Loucy (cell line): ENCODE measurements at regions not wholly inside any gene's neighbourhood (a gene's known extent, or its start where the extent isn't known, plus 50 kb on each side); places are given as distances from the start of the nearest gene placed in this dataset.

ENCODE experiments used
- H2AFZ ChIP-seq: fragments of 200-600 bp; sonication (generic); 2 replicates; pipeline ENCODE4 v1.6.0; 2016; ENCODE audit warnings: antibody characterized with exemption, mild to moderate bottlenecking, low read length, moderate library complexity
- H3F3A ChIP-seq: fragments of 200-600 bp; 2 replicates; pipeline ENCODE4 v1.6.0; 2016; ENCODE audit warnings: antibody characterized with exemption, low read depth, mild to moderate bottlenecking
- H3K27me3 ChIP-seq: fragments of 200-600 bp; sonication (generic); 2 replicates; pipeline ENCODE4 v1.6.1; 2014; ENCODE audit warnings: low read length, mild to moderate bottlenecking; ENCODE audit not compliant: insufficient read depth, poor library complexity, severe bottlenecking
- H3K36me3 ChIP-seq: fragments of 200-600 bp; sonication (generic); 2 replicates; pipeline ENCODE4 v1.6.1; 2016; ENCODE audit warnings: low read length; ENCODE audit not compliant: insufficient read depth
- H3K4me1 ChIP-seq: fragments of 200-600 bp; sonication (generic); 2 replicates; pipeline ENCODE4 v1.5.1; 2014; ENCODE audit warnings: low read length, mild to moderate bottlenecking; ENCODE audit not compliant: insufficient read depth, poor library complexity, severe bottlenecking
- H3K4me2 ChIP-seq: fragments of 200-600 bp; sonication (generic); 2 replicates; pipeline ENCODE4 v1.6.0; 2014; ENCODE audit warnings: antibody characterized with exemption, low read length, low read depth, mild to moderate bottlenecking; ENCODE audit not compliant: poor library complexity, severe bottlenecking
- H3K4me3 ChIP-seq: fragments of 200-600 bp; sonication (generic); 2 replicates; pipeline ENCODE4 v1.5.1; 2014; ENCODE audit warnings: low read length, mild to moderate bottlenecking, mixed read lengths; ENCODE audit not compliant: poor library complexity, severe bottlenecking
- H3K79me2 ChIP-seq: fragments of 200-600 bp; sonication (generic); 2 replicates; pipeline ENCODE4 v1.6.1; 2014; ENCODE audit warnings: low read length; ENCODE audit not compliant: insufficient read depth
- H3K9ac ChIP-seq: fragments of 200-600 bp; sonication (generic); 2 replicates; pipeline ENCODE4 v1.6.0; 2014; ENCODE audit warnings: mild to moderate bottlenecking, low read depth, low read length, moderate library complexity; ENCODE audit not compliant: poor library complexity, severe bottlenecking
- H3K9me2 ChIP-seq: fragments of 200-600 bp; sonication (generic); replicated peaks from 2 replicates; pipeline ENCODE4 v1.6.1; 2016; ENCODE audit warnings: low read depth, low read length, mixed read lengths
- H3K9me3 ChIP-seq: fragments of 200-600 bp; sonication (generic); 2 replicates; pipeline ENCODE4 v1.6.1; 2014; ENCODE audit warnings: mild to moderate bottlenecking, antibody characterized with exemption, low read length, low read depth; ENCODE audit not compliant: insufficient read depth
- H4K20me1 ChIP-seq: fragments of 200-600 bp; sonication (generic); 2 replicates; pipeline ENCODE4 v1.6.0; 2014; ENCODE audit warnings: antibody characterized with exemption, low read length, mild to moderate bottlenecking; ENCODE audit not compliant: insufficient read depth, poor library complexity, severe bottlenecking
- EZH2phosphoT487 ChIP-seq: fragments of 200-600 bp; IDR thresholded peaks from 2 replicates; pipeline ENCODE4 v1.6.1; 2018; ENCODE audit warnings: antibody characterized with exemption, mild to moderate bottlenecking, moderate library complexity, borderline replicate concordance
- TF ChIP-seq, protein P1 (sequence below): fragments of 200-600 bp; sonication (generic); conservative IDR thresholded peaks from 2 replicates; pipeline ENCODE4 v1.5.1; 2014; ENCODE audit warnings: mild to moderate bottlenecking, antibody characterized with exemption, low read length

DNA sequence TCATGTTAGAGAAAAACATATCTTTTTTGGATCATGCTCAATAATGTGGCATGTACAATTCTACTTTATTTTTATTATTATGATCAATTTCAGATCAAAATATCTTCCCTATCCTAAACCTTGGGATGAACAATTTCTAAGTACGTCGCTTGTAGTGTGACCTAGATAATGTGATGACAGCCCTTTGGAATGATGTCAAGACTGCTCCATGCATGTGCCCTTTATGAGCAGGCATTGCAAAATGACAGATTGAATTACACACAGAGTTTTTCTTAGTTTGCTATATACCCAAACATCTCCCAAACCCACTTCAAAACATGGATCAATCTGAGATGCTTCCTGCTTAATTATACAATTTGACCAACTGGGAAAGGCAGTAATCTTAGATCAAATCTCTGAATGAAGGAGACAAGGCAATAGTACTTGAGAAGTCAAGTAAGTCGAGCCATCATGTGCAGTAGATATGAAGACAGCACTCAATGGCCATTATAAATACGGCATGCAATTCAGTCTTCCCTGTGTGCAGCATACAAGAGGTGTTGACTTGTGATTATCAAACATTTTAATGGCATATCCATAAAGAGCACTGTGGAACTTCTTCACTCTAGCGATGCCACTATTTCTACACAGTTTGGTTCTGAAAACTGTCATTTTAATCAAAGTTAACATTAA lies 294.8 kb downstream of the RNF144B start:
- Histone ChIP-seq H3K9ac (no peak overlapping the region), H3K4me1 (no peaks in the 10 kb centered on the region), H3K9me3 (no peaks in the 10 kb centered on the region), H4K20me1 (no peaks in the 10 kb centered on the region), H3K36me3 (no peaks in the 10 kb centered on the region), H3F3A (no peaks in the 10 kb centered on the region), H2AFZ (no peak overlapping the region), H3K9me2 (no peaks in the 10 kb centered on the region), H3K27me3 (no peaks in the 10 kb centered on the region), H3K4me3 (no peak overlapping the region), H3K4me2 (no peak overlapping the region), H3K79me2 (no peaks in the 10 kb centered on the region)
- TF ChIP-seq EZH2phosphoT487: no peak
- TF ChIP-seq, protein P1, sequence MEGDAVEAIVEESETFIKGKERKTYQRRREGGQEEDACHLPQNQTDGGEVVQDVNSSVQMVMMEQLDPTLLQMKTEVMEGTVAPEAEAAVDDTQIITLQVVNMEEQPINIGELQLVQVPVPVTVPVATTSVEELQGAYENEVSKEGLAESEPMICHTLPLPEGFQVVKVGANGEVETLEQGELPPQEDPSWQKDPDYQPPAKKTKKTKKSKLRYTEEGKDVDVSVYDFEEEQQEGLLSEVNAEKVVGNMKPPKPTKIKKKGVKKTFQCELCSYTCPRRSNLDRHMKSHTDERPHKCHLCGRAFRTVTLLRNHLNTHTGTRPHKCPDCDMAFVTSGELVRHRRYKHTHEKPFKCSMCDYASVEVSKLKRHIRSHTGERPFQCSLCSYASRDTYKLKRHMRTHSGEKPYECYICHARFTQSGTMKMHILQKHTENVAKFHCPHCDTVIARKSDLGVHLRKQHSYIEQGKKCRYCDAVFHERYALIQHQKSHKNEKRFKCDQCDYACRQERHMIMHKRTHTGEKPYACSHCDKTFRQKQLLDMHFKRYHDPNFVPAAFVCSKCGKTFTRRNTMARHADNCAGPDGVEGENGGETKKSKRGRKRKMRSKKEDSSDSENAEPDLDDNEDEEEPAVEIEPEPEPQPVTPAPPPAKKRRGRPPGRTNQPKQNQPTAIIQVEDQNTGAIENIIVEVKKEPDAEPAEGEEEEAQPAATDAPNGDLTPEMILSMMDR: no peak

DNA sequence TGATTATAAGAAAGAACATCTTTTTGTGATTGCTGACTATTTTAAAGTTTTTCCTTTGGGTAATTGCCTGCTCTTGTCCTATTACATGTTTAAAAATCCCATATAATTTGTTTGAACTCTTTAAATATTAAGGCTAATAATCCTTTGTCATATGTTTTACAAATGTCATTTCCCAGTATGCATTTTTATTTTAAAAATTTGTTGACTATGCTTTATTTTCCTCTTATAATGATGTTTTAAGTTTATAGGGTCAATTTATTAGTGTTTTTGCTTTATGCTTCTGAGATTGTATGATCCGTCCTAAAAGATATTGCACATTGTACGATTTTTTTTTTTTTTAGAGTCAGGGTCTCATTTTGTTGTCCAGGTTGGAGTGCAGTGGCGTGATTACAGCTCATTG lies 297.2 kb downstream of the RNF144B start:
- Histone ChIP-seq H3F3A (no peaks in the 10 kb centered on the region), H3K36me3 (no peaks in the 10 kb centered on the region), H4K20me1 (no peaks in the 10 kb centered on the region), H2AFZ (no peak overlapping the region), H3K4me2 (no peak overlapping the region), H3K4me3 (no peak overlapping the region), H3K9ac (no peak overlapping the region), H3K9me2 (no peaks in the 10 kb centered on the region), H3K9me3 (no peaks in the 10 kb centered on the region), H3K27me3 (no peaks in the 10 kb centered on the region), H3K4me1 (no peaks in the 10 kb centered on the region), H3K79me2 (no peaks in the 10 kb centered on the region)
- TF ChIP-seq, protein P1: no peak
- TF ChIP-seq EZH2phosphoT487: no peak

DNA sequence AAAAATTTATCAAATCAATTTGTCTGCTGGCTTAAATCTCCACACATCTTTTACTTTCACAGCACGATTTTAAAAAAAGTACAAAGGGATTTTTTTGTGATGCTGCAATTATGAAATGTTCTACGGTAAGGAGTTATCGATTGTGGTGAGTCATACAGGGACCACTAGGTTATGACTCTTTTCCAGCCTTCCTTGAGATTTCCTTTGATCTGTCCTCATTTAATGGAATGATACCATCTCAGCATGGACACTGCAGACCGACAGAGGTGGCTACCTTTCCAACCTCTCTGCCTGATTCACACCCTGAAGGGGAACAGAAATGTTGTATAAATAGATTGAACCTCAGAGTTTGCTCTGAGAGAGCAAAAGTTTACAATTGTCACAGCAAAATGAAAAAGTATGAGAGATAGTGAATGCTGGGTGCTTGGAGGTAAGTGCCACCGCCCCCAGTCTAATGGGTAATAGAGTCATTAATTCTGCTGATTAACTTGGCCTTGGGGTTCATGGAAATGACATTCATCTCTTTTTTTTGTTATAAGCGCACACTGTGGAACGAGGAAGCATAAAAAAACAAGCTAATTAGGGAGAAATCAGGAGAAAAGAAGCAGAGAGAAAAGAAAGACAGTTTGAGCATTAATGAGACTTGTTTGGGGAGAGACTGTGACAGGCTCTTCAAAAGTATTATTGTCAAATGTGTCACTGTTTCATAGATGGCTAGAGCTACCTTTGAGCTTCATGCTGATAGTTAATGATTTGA lies 306.0 kb downstream of the RNF144B start:
- no peak overlapping the region for H3K4me3 ChIP-seq

More for the DNA sequence above, 306.0 kb downstream of the RNF144B start:
- no peaks in the 10 kb centered on the region for H3K9me3 ChIP-seq
- no peaks in the 10 kb centered on the region for H4K20me1 ChIP-seq
- H3K79me2 ChIP-seq: no peaks in the 10 kb centered on the region
- no peaks in the 10 kb centered on the region for H3K4me1 ChIP-seq
- no peak overlapping the region for H2AFZ ChIP-seq
- H3K4me2 ChIP-seq: no peak overlapping the region
- no peaks in the 10 kb centered on the region for H3F3A ChIP-seq
- no peaks in the 10 kb centered on the region for H3K36me3 ChIP-seq
- 0 out of 2 replicates have a peak, but pooled peaks cover 4% of the 10 kb centered on the region for H3K9me2 ChIP-seq
- no peaks in the 10 kb centered on the region for H3K27me3 ChIP-seq
- no peak for TF ChIP-seq EZH2phosphoT487
- TF ChIP-seq, protein P1: no peak
- H3K9ac ChIP-seq: no peak overlapping the region
